Liver (tissue), 8 donors: ENCODE measurements at regions not wholly inside any gene's neighbourhood (a gene's known extent, or its start where the extent isn't known, plus 50 kb on each side); places are given as distances from the start of the nearest gene placed in this dataset.

Experiments
- DNase-seq: peaks from one replicate; pipeline ENCODE4 v3.0.0-alpha.2; 2017; ENCODE audit warnings: low spot score
- H3K27ac ChIP-seq, 2 donors: one replicate each; pipeline ENCODE4 v1.7.0; 2013; ENCODE audit warnings: inconsistent platforms in 2 of 2, low read length in 2 of 2, control low read depth in 1 of 2, low read depth in 1 of 2, mild to moderate bottlenecking in 1 of 2
- H3K27me3 ChIP-seq, 4 donors: one replicate each; pipeline versions ENCODE4 v1.6.1 to v1.7.0; 2013; ENCODE audit warnings: low read length in 3 of 4, inconsistent platforms in 1 of 4, mild to moderate bottlenecking in 1 of 4, moderate library complexity in 1 of 4; ENCODE audit not compliant: control insufficient read depth in 4 of 4, insufficient read depth in 4 of 4
- H3K36me3 ChIP-seq, 4 donors: one replicate each; pipeline versions ENCODE4 v1.6.1 to v1.7.0; 2013; ENCODE audit warnings: low read length in 3 of 4, mild to moderate bottlenecking in 3 of 4, low read depth in 1 of 4, moderate library complexity in 1 of 4; ENCODE audit not compliant: control insufficient read depth in 4 of 4, insufficient read depth in 3 of 4
- H3K4me1 ChIP-seq, 4 donors: one replicate each; pipeline versions ENCODE4 v1.6.1 to v1.7.0; 2013; ENCODE audit warnings: low read length in 3 of 4, mild to moderate bottlenecking in 3 of 4, moderate library complexity in 1 of 4; ENCODE audit not compliant: control insufficient read depth in 4 of 4, insufficient read depth in 4 of 4
- H3K4me3 ChIP-seq, 3 donors: one replicate each; pipeline versions ENCODE4 v1.6.1 to v1.7.0; 2013; ENCODE audit warnings: low read length in 3 of 3, control low read depth in 1 of 3, low read depth in 1 of 3, mild to moderate bottlenecking in 1 of 3
- H3K9ac ChIP-seq, 2 donors: one replicate each; pipeline ENCODE4 v1.7.0; 2013; ENCODE audit warnings: low read length in 2 of 2, mild to moderate bottlenecking in 2 of 2, moderate library complexity in 2 of 2, control low read depth in 1 of 2, low read depth in 1 of 2
- H3K9me3 ChIP-seq, 4 donors: one replicate each; pipeline versions ENCODE4 v1.6.1 to v1.7.0; 2013; ENCODE audit warnings: low read length in 3 of 4; ENCODE audit not compliant: control insufficient read depth in 4 of 4
- ATF3 ChIP-seq: IDR thresholded peaks from 2 replicates; pipeline ENCODE4 v1.6.1; 2016; ENCODE audit warnings: antibody characterized with exemption
- CTCF ChIP-seq: fragments of 150-350 bp; IDR thresholded peaks from 2 replicates; pipeline ENCODE4 v1.5.1; 2017; ENCODE audit warnings: improper control_type of control experiment, low read depth, low read length; ENCODE audit not compliant: missing input control
- EGR1 ChIP-seq, 2 donors: IDR thresholded peaks; 2 replicates each; pipeline ENCODE4 v1.6.1; 2016 to 2018; ENCODE audit warnings: antibody characterized with exemption in 2 of 2, low read depth in 2 of 2
- FOXA1 ChIP-seq: IDR thresholded peaks from 2 replicates; pipeline ENCODE4 v1.6.1; 2016; ENCODE audit warnings: antibody characterized with exemption
- FOXA2 ChIP-seq: IDR thresholded peaks from 2 replicates; pipeline ENCODE4 v1.6.1; 2016; ENCODE audit warnings: antibody characterized with exemption
- GABPA ChIP-seq, 2 donors: IDR thresholded peaks in 1 of 2; conservative IDR thresholded peaks in 1 of 2; 2 replicates each; pipeline ENCODE4 v1.6.1; 2016; ENCODE audit warnings: antibody characterized with exemption in 2 of 2, mild to moderate bottlenecking in 1 of 2, moderate library complexity in 1 of 2
- HNF4A ChIP-seq, 2 donors: conservative IDR thresholded peaks; 2 replicates each; pipeline ENCODE4 v1.6.1; 2016; ENCODE audit warnings: antibody characterized with exemption in 2 of 2, mild to moderate bottlenecking in 2 of 2
- HNF4G ChIP-seq: IDR thresholded peaks from 2 replicates; pipeline ENCODE4 v1.6.1; 2016; ENCODE audit warnings: antibody characterized with exemption
- JUND ChIP-seq, 2 donors: IDR thresholded peaks; 2 replicates each; pipeline ENCODE4 v1.6.1; 2016; ENCODE audit warnings: antibody characterized with exemption in 2 of 2
- MAX ChIP-seq: IDR thresholded peaks from 2 replicates; pipeline ENCODE4 v1.6.1; 2016; ENCODE audit warnings: antibody characterized with exemption
- NR2F2 ChIP-seq: IDR thresholded peaks from 2 replicates; pipeline ENCODE4 v1.6.1; 2016; ENCODE audit warnings: antibody characterized with exemption
- RAD21 ChIP-seq, 2 donors: IDR thresholded peaks; 2 replicates each; pipeline ENCODE4 v1.6.1; 2016; ENCODE audit warnings: antibody characterized with exemption in 2 of 2, mild to moderate bottlenecking in 2 of 2
- REST ChIP-seq: IDR thresholded peaks from 2 replicates; pipeline ENCODE4 v1.6.1; 2016; ENCODE audit warnings: antibody characterized with exemption, mild to moderate bottlenecking
- RXRA ChIP-seq, 2 donors: IDR thresholded peaks; 2 replicates each; pipeline ENCODE4 v1.6.1; 2017 to 2018; ENCODE audit warnings: antibody characterized with exemption in 2 of 2, mild to moderate bottlenecking in 1 of 2
- SP1 ChIP-seq: IDR thresholded peaks from 2 replicates; pipeline ENCODE4 v1.6.1; 2018; ENCODE audit warnings: antibody characterized with exemption, mild to moderate bottlenecking
- TAF1 ChIP-seq: conservative IDR thresholded peaks from 2 replicates; pipeline ENCODE4 v1.6.1; 2016; ENCODE audit warnings: antibody characterized with exemption, mild to moderate bottlenecking
- YY1 ChIP-seq: IDR thresholded peaks from 2 replicates; pipeline ENCODE4 v1.6.1; 2016; ENCODE audit warnings: antibody characterized with exemption, mild to moderate bottlenecking
- ZBTB33 ChIP-seq: IDR thresholded peaks from 2 replicates; pipeline ENCODE4 v1.6.1; 2016; ENCODE audit warnings: antibody characterized with exemption
- WGBS: extraction: QIAGEN DNeasy Blood & Tissue Kit; methylation state at CpG from one replicate; pipeline ENCODE4 v1.1.7; 2013; 5-methylcytosine and 5-hydroxymethylcytosine counted together
- donor health status: healthy.
- donor health status: healthy.
- donor health status: healthy.
- donor health status: healthy.
- donor health status: healthy.

- no peaks in the 10 kb centered on the region for H3K4me1 ChIP-seq
- H3K9ac ChIP-seq: no peak overlapping the region
- no peak overlapping the region for H3K27ac ChIP-seq
- no peak for DNase-seq
- H3K9me3 ChIP-seq: no peaks in the 10 kb centered on the region
- TF ChIP-seq EGR1 (IDR thresholded peaks at IDR 0.05; ENCODE audit: low read depth in 2 of 2) (no peak), JUND (IDR thresholded peaks at IDR 0.05) (no peak), SP1 (no peak), ZBTB33 (no peak), TAF1 (no peak), FOXA2 (no peak), YY1 (no peak), NR2F2 (no peak), RAD21 (IDR thresholded peaks at IDR 0.05) (peak; percentile 83), CTCF (peak; percentile 59), RXRA (IDR thresholded peaks at IDR 0.05) (no peak), GABPA (IDR thresholded peaks at IDR 0.05 in 1 of 2, conservative IDR thresholded peaks at IDR 0.05 in 1 of 2) (no peak)
- H3K27me3 ChIP-seq: no peaks in the 10 kb centered on the region
- 29% methylated on average over 12 of the region's 12 CpGs for WGBS
- H3K36me3 ChIP-seq: no peaks in the 10 kb centered on the region
- no peak overlapping the region for H3K4me3 ChIP-seq
Measured at GRCh38 chr4:42282081-42282901, 115.0 kb upstream of the SHISA3 start.

GRCh38 chr4:42284030-42284429 lies 113.3 kb upstream of the SHISA3 start:
- Histone ChIP-seq H3K9me3 (no peaks in the 10 kb centered on the region), H3K36me3 (no peaks in the 10 kb centered on the region), H3K9ac (no peak overlapping the region), H3K4me1 (no peaks in the 10 kb centered on the region), H3K27me3 (no peaks in the 10 kb centered on the region), H3K4me3 (no peak overlapping the region), H3K27ac (no peak overlapping the region)
- 73% methylated on average over 5 of the region's 5 CpGs for WGBS
- TF ChIP-seq HNF4G: no peak
- TF ChIP-seq TAF1: no peak
- no peak for TF ChIP-seq ZBTB33
- no peak for TF ChIP-seq SP1
- no peak for TF ChIP-seq RXRA (IDR thresholded peaks at IDR 0.05)
- TF ChIP-seq GABPA (IDR thresholded peaks at IDR 0.05 in 1 of 2, conservative IDR thresholded peaks at IDR 0.05 in 1 of 2): no peak
- TF ChIP-seq JUND (IDR thresholded peaks at IDR 0.05): no peak
- no peak for TF ChIP-seq FOXA2
- TF ChIP-seq CTCF: no peak
- no peak for TF ChIP-seq REST
- no peak for TF ChIP-seq ATF3
- TF ChIP-seq EGR1 (IDR thresholded peaks at IDR 0.05; ENCODE audit: low read depth in 2 of 2): no peak
- no peak for TF ChIP-seq MAX
- TF ChIP-seq NR2F2: no peak
- TF ChIP-seq HNF4A (conservative IDR thresholded peaks at IDR 0.05): no peak
- TF ChIP-seq RAD21 (IDR thresholded peaks at IDR 0.05): no peak
- no peak for TF ChIP-seq FOXA1
- DNase-seq: no peak
